NCI-H187 treated with DMSO at 0.1 percent for 48 hours (cell line): ENCODE measurements at regions not wholly inside any gene's neighbourhood (a gene's known extent, or its start where the extent isn't known, plus 50 kb on each side); places are given as distances from the start of the nearest gene placed in this dataset.

ENCODE experiments used
- DNase-seq: peaks from one replicate; lab custom pipeline; 2025; lab: John Stamatoyannopoulos, UW

DNA sequence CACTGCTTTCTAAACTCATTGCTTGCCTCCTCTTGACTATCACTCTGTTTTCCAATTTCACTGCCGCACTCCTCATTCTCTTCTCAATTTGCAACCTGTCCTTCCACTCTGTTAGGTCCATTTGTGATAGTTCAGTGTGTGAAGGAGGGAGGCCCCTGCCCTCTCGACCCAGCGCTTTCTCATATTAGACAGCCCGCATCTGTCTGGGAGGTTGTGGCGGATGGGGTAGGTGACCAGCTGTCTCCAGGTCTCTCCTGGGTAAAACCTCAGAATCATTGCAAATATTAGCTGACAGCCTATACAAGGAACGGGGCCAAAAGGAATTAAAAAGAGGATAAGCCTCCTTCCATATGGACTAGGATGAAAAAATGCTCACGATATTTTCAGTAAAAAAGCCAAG, 358.3 kb downstream of the SHQ1 start:
- DNase-seq = no peak

DNA sequence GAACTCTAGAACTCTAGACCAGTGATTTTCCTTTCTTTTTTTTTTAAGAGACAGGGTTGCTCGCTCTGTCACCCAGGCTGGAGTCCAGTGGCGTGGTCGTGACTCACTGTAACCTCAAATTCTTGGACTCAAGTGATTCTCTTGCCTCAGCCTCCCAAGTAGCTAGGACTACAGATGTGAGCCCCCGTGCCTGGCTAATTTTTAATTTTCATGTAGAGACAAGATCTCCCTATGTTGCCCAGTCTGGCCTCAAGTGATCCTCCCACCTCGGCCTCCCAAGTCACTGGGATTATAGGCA, 359.6 kb downstream of the SHQ1 start:
- no peak for DNase-seq

DNA sequence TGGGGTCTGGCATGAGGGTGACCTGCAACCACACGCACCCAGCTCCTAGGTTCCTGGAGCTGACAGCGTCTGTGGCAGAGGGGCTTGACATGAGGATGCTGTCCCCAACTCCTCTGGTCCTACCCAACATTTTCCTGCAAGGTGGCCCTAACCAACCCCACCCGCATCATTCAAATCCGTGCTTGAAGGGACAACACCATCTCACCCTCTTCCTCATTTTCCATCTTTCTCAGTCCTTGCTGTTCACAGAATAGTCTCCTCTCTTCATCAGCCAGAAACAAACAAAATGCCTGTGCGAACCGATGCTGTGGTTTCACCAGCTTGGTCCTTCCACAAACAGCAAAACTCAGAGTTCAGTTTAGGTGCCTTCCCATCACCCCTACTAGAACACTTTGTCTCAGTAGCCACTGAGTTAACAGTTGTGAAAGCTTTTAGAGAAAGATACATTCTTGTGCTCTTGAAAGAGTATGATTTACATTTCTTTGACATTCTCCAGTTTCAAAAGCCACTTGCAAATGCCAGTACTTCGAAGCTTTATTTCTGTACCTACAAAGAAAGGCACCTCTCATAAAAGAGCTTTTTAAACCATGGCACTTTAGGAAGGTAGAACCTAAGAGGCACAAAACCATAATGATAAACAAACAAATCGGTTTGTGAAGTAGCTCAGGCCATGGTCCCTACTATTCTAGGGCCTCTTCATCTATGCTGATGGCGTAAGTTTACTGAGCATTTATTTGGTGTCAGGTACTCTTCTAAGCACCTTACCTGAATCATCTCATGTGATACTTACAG, 360.1 kb downstream of the SHQ1 start:
- no peak for DNase-seq

DNA sequence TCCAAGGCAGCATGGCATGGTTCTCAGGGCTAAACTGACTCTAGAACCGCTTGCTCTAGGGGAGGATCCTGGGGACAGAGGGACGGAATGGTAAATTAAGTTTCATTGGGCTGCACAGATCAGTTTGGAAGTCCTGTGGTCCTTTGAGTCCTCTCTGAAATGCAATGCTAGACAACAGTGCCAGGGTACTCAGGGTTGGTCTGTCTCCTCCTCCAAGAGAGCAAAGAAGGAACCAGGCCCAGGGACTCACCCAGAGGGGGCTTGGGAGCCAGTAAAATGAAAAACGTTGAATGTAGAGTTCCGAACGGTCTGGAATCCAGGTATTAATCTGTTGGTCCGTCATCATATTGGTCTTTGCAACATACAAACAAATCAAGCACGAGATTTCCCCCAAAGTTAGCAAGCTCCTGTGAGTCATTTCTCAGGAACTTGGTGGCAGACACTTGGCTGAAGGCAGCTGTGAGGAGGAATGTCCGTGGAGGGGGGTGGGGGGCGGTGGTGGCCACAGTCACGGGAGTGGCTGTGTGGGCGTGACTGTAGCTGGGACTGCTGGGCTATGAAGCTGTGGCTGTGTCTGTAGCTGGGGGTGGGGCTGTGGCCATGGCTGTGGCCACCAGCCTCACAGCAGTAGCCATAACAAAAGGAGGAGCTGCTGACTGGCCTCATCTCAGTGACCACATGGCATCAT, 361.0 kb downstream of the SHQ1 start:
- no peak for DNase-seq

DNA sequence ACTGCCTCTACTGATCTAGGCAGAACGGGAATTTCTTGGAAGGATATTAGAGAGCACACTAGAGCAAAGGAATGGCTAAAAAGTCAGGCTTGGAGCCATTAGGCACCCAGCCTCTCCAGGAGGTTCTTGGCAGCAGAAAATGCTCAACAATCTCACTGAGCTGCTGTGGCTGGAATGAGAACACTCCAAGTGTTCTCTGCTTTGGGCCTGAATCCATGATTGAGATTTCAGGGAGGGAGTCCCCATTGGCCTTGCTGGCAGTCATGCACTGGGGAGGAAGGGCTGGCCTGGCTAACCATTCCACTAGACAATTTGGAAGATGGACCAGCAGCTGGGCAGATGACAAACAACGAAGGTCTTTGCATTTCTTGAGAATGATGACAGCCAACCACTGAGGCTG, 362.6 kb downstream of the SHQ1 start:
- no peak for DNase-seq

DNA sequence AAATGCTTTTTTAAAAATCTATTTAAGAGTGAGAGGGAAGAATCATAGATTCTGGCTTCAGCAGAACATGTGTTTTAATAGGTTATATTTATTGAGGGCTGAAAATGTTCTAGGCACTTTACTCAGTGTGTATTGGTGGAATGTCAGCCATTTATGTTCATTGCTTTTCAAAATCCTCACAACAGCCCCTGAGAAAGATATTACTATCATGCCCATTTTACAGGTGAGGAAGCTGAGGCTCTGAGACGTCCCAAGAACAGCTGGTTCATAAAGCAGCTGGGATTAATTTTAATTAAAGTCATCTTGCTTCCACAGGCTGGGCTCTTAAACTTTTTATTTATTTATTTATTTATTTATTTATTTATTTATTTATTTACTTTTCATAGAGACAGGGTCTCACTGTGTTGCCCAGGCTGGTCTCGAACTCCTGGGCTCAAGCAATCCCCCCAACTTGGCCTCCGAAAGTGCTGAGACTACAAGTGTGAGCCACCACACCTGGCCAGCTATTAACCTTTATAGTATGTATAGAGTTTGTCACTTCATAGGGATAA, 364.6 kb downstream of the SHQ1 start:
- DNase-seq = no peak

DNA sequence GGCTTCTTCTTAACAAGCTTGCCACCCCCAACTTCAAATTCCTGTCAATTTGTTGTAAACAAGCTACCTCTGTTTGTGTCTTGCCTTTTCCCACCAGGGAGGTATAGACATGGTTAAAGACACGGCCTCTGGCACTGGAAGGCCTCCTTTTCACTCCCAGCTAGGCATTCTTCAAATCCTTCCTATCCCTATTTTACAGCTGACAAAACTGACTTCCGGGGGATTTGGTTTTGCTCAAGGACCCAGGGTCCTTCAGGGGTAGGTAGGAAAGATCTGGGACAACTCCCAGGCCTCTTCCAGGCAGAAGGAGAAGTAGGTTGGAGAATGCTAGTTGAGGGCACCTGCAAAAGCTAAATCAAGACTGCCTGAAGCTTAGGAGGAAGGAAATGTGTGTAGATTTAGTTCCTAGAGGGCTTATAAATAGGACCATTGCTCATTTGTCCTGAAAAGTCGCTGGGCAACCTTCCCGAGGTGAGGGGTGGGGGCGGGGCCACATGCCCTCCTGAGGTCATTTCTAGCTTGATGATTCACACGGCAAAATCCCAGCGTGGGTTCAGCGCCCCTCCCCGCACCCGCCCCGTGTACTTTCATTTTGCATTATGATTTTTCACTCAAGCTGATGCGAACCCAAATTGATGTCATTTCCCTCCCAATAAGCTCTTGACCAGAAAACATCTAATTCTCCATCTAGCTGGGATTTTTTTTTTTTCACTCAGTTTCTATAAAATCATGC, 365.5 kb downstream of the SHQ1 start:
- no peak for DNase-seq

DNA sequence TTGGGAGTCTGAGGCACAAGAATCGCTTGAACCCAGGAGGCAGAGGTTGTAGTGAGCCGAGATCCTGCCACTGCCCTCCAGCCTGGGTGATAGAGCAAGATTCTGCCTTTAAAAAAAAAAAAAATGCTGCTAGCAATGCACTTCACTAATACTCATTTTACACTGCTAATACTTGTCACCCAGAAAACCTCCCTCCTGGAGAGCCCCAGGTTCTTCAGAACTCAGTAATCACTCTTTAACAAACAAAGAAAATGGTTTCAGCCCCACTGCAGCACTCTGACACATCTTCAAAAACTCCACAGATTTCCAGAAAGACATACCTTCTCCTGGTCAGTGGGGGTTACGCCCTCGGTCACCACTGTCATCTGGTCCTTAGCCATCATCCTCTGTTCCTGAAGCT, 366.7 kb downstream of the SHQ1 start:
- DNase-seq = no peak

DNA sequence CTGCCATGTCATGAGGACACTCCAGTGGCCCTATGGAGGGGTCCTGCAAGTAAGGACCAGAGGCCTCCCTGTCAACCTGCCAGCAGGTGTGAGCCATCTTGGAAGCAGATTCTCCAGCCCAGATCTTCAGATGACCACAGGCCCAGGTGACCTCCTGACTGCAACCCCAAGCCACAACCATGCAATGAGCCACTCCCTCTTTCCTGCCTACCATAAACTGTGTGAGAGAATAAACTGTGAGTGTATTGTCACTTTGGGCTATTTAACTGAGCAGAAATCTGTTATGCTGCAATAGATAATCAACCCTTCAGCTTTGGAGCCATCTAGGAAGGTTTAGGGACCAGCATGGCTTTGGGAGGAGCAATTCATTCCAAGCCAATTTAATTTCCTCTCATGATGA, 367.9 kb downstream of the SHQ1 start:
- no peak for DNase-seq

DNA sequence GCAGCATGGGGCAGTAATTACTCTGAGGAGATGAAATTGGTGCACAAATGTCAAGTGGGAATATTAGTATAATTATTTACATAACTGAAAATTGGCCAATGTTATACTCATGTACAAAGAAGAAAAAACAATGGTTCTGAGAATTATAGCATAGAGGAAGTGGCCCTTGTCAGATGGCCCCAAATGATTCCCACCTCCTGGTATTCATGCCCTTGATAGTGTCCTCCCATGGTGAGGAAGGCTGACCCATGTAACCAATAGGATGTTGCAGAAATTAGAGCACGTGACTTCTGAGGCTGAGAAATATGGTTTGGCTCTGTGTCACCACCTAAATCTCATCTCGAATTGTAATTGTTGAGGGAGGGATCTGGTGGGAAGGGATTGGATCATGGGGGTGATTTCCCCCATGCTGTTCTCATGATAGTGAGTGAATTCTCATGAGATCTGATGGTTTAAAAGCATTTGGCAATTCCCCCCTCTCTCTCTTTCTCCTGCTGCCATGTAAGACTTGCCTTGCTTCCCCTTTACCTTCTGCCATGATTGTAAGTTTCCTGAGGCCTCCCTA, 368.5 kb downstream of the SHQ1 start:
- DNase-seq = no peak

DNA sequence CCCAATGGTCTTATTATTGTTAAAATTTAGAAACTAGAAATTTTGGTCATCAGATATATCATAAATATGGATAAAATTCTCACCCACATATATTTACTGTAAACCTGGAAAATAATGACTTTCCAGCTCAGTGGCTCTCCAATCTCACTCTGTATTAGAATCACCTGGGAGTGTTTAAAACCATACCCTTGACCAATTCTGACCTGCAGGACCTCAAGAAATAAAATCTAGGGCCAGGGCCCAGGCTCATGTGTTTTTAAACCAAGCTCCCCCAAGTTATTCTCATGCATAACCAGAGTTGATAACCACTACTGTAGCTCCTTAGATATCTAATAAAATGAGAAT, 372.1 kb downstream of the SHQ1 start:
- DNase-seq = no peak

DNA sequence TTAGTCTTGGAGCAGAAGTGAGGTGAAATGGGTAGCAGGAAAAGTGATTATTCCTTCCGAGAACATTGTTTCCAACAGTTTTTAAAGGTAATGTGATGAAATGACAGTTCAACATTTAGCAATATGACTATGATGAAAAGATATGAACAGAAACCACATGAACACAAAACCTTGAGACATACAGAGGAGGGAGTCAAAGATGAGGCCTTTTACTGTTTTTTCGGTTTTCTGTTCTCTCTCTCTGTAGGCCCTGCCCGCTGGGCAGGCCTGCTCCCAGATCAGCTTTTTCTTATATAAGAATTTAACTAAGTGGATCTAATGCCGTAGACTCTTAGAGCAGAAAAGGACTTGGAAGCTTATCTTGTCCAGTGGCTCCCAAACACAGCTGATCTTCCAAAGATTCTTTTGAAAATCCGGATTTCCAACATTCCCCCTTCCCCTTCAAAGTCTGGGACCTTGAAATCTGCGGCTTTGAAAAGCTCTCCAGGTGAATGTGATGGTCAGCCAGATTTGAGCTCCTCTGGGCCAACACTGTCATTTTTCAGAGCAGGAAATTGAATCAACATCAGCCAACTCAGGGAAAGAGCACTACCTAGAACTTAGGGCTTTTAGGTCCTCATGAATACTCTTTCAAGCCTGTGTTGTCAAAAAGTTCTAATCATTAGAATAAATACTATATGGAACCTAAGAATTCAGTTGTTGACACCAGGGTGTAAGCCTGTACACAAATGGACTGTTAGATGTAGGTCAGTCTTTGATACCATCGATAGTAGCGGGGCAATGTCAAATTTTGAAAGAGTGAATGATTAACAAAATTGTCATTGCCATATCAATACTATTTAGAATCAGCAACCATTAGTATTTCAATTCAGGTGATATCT, 372.7 kb downstream of the SHQ1 start:
- DNase-seq = no peak

DNA sequence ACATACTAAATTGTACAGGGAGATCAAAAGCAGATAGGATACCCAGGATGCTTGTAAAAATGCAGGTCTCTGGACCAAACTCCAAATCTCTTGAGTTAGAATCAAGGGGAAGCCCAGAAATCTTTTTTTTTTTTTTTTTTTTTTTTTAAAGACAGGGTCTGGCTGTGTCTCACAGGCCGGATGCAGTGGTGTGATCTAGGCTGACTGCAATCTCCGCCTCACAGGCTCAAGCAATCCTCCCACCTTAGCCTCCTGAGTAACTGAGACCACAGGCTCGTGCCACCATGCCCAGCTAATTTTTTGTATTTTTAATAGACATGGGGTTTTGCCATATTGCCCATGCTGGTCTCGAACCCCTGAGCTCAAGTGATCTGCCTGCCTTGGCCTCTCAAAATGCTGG, 373.5 kb downstream of the SHQ1 start:
- DNase-seq = no peak

DNA sequence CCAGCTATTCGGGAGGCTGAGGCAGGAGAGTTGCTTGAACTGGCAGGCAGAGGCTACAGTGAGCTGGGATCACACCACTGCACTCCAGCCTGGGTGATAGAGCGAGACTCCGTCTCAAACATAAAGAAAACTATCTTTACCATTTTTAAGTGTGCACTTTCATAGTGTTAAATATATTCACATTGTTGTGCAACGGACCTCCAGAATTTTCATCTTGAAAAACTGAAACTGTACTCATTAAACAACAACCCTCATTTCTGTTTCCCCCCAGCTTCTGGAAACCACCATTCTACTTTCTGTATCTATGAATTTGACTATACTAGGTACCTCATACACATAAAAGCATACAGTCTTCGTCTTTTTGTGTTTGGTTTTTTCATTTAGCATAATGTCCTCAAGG, 375.1 kb downstream of the SHQ1 start:
- no peak for DNase-seq

DNA sequence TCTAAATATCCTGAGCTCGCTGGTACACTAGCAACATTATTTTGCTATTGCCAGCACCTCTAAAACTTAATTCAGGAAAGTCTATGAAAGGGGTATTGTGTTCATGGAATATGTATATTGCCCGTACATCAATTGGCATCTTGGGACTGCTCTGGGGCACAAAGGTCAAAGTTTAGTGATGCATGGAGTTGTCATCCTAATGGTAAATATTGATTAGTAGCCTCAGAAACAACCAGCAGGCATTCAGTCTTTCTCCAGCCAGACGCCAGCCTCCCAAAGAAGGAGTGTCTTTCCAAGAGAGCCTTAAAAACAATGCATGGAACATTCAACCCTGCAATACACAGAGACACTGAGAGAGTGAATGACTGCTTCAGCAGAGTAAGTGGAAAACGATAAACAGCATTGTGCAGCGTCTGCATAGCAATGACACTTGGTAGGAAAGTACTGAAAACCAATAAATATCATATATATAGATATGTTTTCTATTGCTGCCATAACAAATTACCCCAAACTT, 377.3 kb downstream of the SHQ1 start:
- no peak for DNase-seq

DNA sequence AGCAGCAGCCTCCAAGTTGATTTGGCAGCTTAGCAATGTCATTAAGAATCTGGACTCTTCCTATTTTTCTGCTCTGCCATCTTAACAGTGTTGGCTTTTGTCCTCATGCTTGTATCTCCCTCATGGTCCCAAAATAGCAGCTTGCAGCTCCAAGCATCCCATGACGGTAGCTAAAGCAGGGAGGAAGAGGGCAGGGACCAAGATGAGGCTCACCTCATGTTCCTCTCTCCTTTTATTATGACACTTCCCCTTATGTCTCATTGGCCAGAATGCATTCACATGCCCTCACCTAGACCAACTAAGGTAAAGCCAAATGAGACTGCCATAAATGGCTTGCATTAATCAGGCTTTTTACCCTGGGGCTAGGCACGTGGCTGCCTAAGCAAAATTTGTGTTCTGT, 382.4 kb downstream of the SHQ1 start:
- DNase-seq = no peak

DNA sequence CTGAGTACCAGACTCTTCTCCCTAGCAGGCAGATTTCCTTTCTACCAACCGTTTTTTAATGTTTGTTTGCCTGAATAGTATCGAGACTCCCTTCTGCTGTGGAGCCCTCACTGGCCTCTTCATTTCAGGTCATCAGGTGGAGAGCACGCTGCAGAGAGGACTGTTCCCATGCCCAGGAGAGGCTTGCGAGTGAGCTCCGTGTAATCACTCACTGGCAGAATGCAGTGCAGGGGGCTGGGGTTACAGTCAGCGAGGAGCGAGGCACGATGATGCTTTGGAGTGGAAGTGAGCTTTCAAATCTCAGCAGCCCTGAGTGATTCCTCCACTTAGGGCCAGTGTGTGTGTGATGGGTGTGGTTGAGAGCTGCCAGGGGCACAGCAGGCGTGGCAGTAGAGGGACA, 385.2 kb downstream of the SHQ1 start:
- DNase-seq = no peak

DNA sequence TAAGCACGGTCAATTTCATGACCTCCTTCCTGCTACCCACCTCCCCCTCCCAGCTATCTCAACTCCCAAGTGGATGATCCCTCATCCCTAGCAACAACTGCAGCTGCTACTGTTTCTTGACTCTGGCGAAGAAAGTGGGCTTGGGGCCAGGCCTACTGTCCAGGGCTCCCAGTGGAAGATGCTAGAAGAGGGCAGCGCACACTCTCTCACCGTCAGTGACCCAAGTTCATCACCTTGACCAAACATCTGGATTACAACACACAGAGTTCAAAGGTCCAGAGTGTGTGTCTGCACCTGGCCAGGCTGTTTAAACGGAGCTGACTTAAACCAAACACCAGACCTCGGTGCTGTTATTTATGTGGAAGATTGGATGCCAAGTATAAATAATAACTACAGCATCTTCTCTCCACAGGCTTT, 385.6 kb downstream of the SHQ1 start:
- no peak for DNase-seq

DNA sequence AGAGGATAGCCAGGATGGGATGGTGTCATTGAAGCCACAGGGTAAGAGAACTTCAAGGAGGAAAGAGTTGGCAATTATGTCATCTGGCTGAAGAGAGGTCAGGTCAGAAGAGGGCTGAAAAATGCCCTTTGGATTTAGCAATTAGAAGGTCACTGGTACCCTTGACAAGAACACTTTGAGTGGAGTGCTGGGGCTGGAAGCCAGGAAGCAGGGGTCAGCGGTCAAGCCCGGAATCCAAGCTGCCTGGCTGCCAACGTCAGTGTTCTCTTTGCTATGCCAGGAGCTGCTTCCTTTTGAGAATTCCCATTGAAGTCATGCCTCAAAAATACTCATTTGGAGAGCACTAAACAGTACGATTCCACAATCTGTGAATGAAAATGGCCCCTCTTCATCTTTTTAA, 386.5 kb downstream of the SHQ1 start:
- no peak for DNase-seq

DNA sequence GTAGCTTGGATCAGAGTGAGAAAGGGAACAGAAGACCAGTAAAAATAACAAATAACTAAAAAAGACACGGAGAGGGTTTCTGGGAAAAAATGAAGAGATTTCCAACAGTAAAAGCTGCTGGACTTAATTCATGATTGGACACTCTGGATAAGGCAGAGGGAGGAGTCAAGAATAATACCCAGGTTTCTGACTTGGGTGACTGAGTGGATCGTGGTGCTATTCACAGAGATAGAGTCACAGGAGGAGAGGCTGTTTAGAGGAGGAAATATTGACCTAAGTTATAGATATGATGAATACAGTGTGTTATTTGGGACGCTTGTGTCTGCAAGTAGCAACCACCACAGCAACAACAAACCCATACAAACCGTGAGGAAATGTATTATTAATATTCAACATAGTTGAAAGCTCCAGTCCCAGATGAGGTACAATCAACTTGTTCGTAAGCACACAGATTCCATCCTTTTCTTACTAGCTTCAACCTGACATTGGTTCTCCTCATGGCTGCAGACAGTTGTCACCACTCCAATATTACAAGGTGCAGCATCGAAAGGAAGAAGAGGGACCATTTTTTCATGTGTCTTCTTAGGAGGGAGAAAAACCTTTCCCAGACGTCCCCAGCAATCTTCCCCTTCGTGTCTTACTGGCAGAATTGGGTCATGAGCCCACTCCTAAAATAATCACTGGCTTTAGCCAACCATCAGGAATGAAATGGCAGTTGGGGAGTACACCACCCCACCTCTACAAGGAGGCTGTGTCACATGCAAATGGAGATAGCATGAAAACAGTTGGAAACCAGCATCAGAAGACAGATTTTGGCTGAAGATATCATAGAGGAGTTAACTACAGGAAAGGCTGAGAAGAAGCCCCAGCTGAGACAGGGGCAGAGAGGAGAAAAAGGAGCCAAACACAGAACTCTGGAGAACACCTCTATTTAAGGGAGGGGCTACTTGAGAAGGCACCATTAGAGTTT, 387.8 kb downstream of the SHQ1 start:
- DNase-seq = no peak
